Muscle layer of colon (tissue), 2 donors: ENCODE measurements at regions not wholly inside any gene's neighbourhood (a gene's known extent, or its start where the extent isn't known, plus 50 kb on each side); places are given as distances from the start of the nearest gene placed in this dataset.

ENCODE experiments used
- H3K27ac ChIP-seq: one replicate; pipeline ENCODE4 v1.7.0; 2013; ENCODE audit warnings: low read depth, mild to moderate bottlenecking, low read length, moderate library complexity
- H3K27me3 ChIP-seq, 2 donors: one replicate each; pipeline ENCODE4 v1.7.0; 2013; ENCODE audit warnings: low read length in 2 of 2, mild to moderate bottlenecking in 2 of 2; ENCODE audit not compliant: insufficient read depth in 2 of 2, control insufficient read depth in 1 of 2
- H3K36me3 ChIP-seq: one replicate; pipeline ENCODE4 v1.7.0; 2013; ENCODE audit warnings: mild to moderate bottlenecking, low read length; ENCODE audit not compliant: insufficient read depth
- H3K4me1 ChIP-seq: one replicate; pipeline ENCODE4 v1.7.0; 2013; ENCODE audit warnings: mild to moderate bottlenecking, low read length; ENCODE audit not compliant: insufficient read depth
- H3K4me3 ChIP-seq, 2 donors: one replicate each; pipeline ENCODE4 v1.7.0; 2013; ENCODE audit warnings: low read length in 2 of 2, low read depth in 1 of 2, mild to moderate bottlenecking in 1 of 2, moderate library complexity in 1 of 2
- H3K9ac ChIP-seq: one replicate; pipeline ENCODE4 v1.7.0; 2013; ENCODE audit warnings: low read length
- H3K9me3 ChIP-seq: one replicate; pipeline ENCODE4 v1.7.0; 2013; ENCODE audit warnings: mild to moderate bottlenecking, low read length
- donor health status: abdominal sarcoma.
- donor health status: Adenocarcinoma of cecum.

DNA sequence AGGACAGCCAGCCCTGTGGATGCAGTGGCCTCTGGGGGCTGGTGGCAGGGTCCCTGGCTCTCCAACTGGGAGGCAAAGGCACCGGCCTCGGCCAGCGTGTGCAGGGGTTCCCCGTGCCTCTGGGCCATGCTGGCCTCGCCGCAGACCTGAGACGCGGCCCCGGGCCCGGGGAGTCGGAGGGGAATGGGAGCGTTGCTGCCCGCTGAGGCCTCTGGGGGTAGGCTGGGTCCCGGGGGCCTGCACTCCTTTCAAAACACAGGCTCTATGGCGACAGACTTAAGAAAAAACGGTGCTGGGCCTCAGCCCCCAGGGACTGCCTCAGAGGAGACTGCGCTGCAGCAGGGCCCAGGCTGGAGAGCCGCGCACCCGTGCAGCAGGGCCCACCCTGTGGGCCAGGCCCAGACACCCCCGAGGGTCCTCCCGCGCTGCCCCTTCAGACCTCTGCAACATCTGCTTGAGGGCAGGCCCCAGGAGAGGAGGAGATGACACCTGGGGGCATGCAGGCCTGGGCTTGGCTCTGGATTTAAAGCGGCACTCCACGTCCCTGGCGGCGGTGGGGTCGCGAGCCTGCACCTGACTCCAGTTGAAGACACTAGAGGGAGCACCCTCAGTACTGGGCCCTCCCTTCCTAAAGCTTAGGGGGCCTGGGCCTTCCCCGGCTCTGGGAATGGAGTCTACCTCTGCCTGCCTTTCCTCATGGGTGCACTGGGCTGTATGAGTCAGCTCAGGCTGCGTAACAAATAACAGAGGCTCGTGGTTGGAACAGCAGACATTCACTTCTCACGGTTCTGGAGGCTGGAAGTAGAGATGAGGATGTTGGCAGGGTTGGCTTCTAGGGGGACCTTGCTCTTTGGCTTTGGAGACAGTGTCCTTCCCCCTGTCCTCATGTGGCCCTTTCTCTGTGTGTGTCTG is 117.4 kb upstream of the RPS6KA2 start:
- Histone ChIP-seq H3K4me3 (no peak overlapping the region), H3K36me3 (no peaks in the 10 kb centered on the region), H3K9ac (no peak overlapping the region), H3K9me3 (no peaks in the 10 kb centered on the region), H3K4me1 (no peaks in the 10 kb centered on the region), H3K27ac (no peak overlapping the region), H3K27me3 (no peaks in the 10 kb centered on the region)

DNA sequence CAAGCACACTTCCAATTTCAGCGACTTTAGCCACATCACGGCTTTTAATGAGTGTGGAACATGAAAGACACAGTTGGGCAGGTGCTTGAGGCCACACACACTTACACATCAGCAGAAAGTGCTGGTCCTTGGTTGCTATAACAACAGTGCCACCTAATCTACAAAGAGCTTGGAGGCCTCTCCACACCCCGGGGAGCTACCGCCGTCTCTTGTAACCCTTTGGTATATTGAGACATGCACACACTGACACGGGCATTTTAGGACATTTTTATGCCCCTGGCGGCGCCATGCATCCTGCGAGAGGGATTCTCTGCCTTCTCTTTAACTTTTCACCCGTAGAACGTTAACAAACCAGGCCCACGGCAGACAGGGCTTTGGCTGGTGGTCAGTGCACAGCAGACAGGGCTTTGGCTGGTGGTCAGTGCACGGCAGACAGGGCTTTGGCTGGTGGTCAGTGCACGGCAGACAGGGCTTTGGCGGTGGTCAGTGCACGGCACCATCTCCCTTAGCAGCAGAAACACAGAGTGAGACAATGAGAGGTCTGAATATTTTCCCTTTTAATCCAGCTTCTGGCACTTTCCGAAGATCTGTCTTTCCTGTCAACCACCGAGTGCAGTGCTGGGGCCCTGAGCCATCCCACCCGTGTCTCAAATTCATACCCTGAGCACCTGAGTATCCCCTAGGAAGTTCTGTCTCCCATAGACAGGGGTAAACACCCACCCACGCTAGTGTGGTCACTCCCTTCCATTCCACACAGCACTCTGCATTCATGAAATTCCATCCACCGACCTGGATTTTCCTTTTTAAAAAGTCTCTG is 116.6 kb upstream of the RPS6KA2 start:
- no peak overlapping the region for H3K4me3 ChIP-seq

GRCh38 chr6:166742981-166743380 is 115.9 kb upstream of the RPS6KA2 start:
- Histone ChIP-seq H3K36me3 (no peaks in the 10 kb centered on the region), H3K4me1 (no peaks in the 10 kb centered on the region), H3K4me3 (no peak overlapping the region), H3K9ac (no peak overlapping the region), H3K27ac (no peak overlapping the region), H3K27me3 (no peaks in the 10 kb centered on the region), H3K9me3 (no peaks in the 10 kb centered on the region)

More for the DNA sequence above, 116.6 kb upstream of the RPS6KA2 start:
- no peaks in the 10 kb centered on the region for H3K27me3 ChIP-seq
- H3K4me1 ChIP-seq, result no peaks in the 10 kb centered on the region
- no peak overlapping the region for H3K9ac ChIP-seq
- H3K27ac ChIP-seq, result no peak overlapping the region
- no peaks in the 10 kb centered on the region for H3K36me3 ChIP-seq
- no peaks in the 10 kb centered on the region for H3K9me3 ChIP-seq

DNA sequence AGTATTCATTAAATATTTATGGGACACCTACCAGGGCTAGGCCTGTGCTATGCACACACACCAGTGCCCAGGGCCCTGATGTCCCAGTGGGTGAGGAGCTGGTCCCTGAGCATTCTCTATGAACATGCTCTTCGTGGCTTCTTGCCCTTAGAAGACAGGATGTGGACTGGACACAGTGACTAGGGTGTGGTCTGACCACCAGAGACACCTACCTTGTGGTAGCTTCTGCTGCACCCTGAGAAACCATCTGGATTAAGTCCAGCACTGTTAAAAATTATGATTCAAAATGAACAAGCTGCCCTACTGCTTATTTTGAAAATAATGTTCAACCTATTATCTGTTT is 112.9 kb upstream of the RPS6KA2 start:
- Histone ChIP-seq H3K4me3 (no peak overlapping the region), H3K27me3 (no peaks in the 10 kb centered on the region), H3K27ac (no peak overlapping the region), H3K36me3 (no peaks in the 10 kb centered on the region), H3K9me3 (no peaks in the 10 kb centered on the region), H3K4me1 (no peaks in the 10 kb centered on the region), H3K9ac (no peak overlapping the region)

DNA sequence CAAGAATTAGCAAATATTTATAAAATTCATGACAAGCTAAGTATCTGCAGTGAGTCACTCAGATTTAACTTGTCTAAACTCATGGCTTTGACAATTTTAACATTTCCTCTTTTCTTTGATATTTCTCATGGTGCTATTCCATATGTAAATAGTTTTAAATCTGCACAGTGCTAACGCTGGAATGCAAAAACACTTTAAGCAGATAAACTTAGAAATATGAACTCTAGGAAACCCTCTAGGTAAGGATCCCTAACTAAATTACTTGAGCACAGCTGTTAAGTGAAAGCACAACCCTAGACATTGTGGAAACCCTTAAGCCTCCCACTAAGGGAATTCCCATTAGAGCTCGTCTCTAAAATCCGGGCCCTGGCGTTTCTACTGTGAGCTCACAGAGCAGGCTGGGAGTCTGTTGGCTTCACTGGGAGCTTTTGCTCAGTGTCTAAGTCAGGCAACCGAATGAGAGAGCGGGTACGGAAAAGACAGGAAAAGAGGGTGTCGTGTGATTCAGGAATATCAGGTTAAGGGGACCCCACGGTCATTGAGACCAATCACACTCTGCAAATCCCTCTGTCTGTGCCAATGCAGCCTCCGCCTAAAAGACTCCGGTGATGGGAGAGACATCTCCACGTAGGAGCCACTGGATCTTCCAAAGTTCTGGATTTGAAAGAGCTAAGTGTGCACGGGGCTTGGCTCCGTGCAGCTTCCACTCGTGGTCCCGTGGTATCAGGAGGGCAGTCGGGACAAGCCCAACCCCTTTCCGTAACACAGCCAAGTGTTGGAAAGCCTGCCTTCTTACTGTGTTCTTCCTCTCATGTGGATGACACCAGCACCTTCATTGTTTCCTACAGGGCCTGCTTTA is 112.3 kb upstream of the RPS6KA2 start:
- Histone ChIP-seq H3K27ac (no peak overlapping the region), H3K27me3 (no peaks in the 10 kb centered on the region)

GRCh38 chr6:166738386-166739116 is 111.5 kb upstream of the RPS6KA2 start:
- H3K27ac ChIP-seq, result no peak overlapping the region

More for the DNA sequence above, 112.3 kb upstream of the RPS6KA2 start:
- H3K9ac ChIP-seq, result no peak overlapping the region
- no peaks in the 10 kb centered on the region for H3K9me3 ChIP-seq
- no peaks in the 10 kb centered on the region for H3K4me1 ChIP-seq
- H3K4me3 ChIP-seq, result peak overlapping the region in 1 of 2 donors; percentile 9
- H3K36me3 ChIP-seq, result no peaks in the 10 kb centered on the region

DNA sequence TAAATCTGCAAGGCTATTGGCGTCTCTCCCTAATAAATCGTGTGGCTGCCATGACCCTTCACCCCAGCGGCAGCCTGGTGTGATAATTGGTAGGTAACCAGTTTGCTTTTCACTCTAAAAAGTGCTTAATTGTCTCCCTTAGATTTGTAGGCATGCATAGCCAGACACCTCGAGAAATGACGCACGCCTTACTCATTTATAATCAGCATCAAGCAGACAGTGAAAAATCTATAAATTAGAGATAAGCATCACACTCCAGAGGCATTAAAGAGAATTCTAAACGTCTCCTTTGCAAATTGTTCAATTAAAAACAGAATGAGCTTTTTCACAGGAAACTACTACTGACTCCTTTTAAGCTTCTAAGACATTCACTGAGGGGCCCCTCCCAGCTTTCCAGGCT is 110.2 kb upstream of the RPS6KA2 start:
- no peaks in the 10 kb centered on the region for H3K4me1 ChIP-seq
- H3K36me3 ChIP-seq, result no peaks in the 10 kb centered on the region
- H3K4me3 ChIP-seq, result no peak overlapping the region
- no peaks in the 10 kb centered on the region for H3K9me3 ChIP-seq
- no peak overlapping the region for H3K9ac ChIP-seq
- no peaks in the 10 kb centered on the region for H3K27me3 ChIP-seq
- no peak overlapping the region for H3K27ac ChIP-seq

More at GRCh38 chr6:166738386-166739116, 111.5 kb upstream of the RPS6KA2 start:
- no peak overlapping the region for H3K9ac ChIP-seq
- H3K4me3 ChIP-seq, result no peak overlapping the region
- no peaks in the 10 kb centered on the region for H3K4me1 ChIP-seq
- no peaks in the 10 kb centered on the region for H3K9me3 ChIP-seq
- no peaks in the 10 kb centered on the region for H3K27me3 ChIP-seq
- H3K36me3 ChIP-seq, result no peaks in the 10 kb centered on the region

- Histone ChIP-seq H3K36me3 (no peaks in the 10 kb centered on the region), H3K27me3 (no peaks in the 10 kb centered on the region), H3K4me1 (no peaks in the 10 kb centered on the region), H3K27ac (no peak overlapping the region), H3K4me3 (no peak overlapping the region), H3K9me3 (no peaks in the 10 kb centered on the region), H3K9ac (no peak overlapping the region)
These were observed 109.6 kb upstream of the RPS6KA2 start for GRCh38 chr6:166736634-166737033.

GRCh38 chr6:166733900-166734299 is 106.8 kb upstream of the RPS6KA2 start:
- Histone ChIP-seq H3K4me1 (no peaks in the 10 kb centered on the region), H3K4me3 (no peak overlapping the region), H3K9me3 (no peaks in the 10 kb centered on the region), H3K27me3 (no peaks in the 10 kb centered on the region), H3K36me3 (no peaks in the 10 kb centered on the region), H3K9ac (no peak overlapping the region), H3K27ac (no peak overlapping the region)

DNA sequence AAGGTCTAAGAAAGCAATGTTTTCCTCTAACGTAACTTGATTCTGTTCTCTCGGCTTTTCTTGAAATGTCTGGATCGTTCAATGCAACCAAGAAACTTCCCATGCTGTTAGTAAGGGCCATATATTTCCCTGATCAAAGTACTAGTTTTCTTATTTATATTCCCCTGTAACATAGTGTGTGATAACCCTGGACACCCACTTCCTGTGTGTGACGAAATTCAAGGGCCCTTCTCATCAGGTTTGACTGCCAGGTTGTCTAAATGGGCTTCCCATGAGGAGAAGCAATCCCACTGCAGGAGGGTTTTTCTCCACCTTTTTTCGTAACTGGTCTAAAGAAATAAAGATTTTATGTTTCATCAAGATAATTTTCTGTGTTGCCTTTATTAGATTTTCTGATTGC is 102.6 kb upstream of the RPS6KA2 start:
- Histone ChIP-seq H3K9ac (no peak overlapping the region), H3K27ac (no peak overlapping the region), H3K4me1 (no peaks in the 10 kb centered on the region), H3K4me3 (no peak overlapping the region), H3K9me3 (no peaks in the 10 kb centered on the region), H3K27me3 (no peaks in the 10 kb centered on the region), H3K36me3 (no peaks in the 10 kb centered on the region)
